ENCODE measurements at regions not wholly inside any gene's neighbourhood (a gene's known extent, or its start where the extent isn't known, plus 50 kb on each side); places are given as distances from the start of the nearest gene placed in this dataset.

DNA sequence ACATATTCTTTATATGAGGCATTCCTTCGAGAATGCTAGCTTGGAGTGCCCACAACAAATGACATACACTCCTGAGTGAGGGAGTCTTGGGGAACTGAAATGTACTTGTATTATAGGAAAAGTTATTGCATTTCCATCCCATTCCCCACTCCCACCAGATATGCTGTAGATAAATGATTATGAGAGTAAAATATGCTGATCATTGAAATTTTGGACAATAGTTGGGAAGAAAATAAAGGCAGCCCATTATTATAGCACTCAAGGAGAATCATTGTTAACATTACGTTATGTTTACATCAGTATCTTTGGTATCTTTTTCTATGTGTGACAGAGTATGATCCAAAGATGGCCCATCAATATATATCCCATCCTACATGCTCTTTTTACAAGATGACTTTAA is 194.4 kb downstream of the GATA3 start:
- TF ChIP-seq, protein P1, sequence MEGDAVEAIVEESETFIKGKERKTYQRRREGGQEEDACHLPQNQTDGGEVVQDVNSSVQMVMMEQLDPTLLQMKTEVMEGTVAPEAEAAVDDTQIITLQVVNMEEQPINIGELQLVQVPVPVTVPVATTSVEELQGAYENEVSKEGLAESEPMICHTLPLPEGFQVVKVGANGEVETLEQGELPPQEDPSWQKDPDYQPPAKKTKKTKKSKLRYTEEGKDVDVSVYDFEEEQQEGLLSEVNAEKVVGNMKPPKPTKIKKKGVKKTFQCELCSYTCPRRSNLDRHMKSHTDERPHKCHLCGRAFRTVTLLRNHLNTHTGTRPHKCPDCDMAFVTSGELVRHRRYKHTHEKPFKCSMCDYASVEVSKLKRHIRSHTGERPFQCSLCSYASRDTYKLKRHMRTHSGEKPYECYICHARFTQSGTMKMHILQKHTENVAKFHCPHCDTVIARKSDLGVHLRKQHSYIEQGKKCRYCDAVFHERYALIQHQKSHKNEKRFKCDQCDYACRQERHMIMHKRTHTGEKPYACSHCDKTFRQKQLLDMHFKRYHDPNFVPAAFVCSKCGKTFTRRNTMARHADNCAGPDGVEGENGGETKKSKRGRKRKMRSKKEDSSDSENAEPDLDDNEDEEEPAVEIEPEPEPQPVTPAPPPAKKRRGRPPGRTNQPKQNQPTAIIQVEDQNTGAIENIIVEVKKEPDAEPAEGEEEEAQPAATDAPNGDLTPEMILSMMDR (IDR thresholded peaks at IDR 0.05; ENCODE audit: low read length, missing control alignments): no peak
- DNase-seq (ENCODE audit: low read depth): no peak
- no peak overlapping the region for H3K4me3 ChIP-seq (replicated peaks; ENCODE audit: low read depth, low read length)

DNA sequence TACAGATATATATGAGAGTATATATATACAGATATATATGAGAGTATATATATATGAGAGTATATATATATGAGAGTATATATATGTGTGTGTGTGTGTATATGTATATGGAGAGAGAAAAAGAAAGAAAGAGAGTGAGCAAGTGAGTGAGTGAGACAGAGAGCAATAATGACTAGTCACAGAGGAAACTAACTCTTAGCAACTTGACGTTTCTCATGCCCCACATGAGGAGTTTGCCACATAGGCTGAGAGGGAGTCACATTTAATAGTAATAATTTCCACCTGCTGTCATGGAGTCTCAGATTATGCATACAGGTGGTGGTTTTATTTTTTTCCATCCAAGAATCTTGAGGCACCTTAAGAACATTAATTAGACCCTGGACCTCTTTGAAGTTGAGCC is 199.9 kb downstream of the GATA3 start:
- TF ChIP-seq, protein P1 (IDR thresholded peaks at IDR 0.05; ENCODE audit: low read length, missing control alignments): no peak
- no peak overlapping the region for H3K4me3 ChIP-seq (replicated peaks; ENCODE audit: low read depth, low read length)
- DNase-seq (ENCODE audit: low read depth): no peak

DNA sequence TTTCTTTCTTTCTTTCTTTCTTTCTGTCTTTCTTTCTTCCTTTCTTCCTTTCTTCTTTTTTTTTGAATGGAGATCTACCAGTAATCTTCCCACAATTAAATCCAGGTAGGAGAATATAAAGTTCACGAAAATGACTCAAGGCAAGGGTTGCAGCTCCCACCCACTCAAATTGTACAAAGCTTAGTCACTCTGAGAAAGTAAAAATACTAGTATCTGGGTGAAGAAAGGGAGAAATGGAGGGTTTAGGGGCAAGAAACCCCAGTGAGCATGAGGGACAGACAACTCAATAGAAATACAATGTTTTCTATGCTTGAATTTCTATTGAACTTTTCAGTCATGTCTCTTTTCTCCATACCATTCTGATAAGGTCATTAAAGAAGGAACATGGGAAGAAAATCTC is 200.8 kb downstream of the GATA3 start:
- TF ChIP-seq, protein P1 (IDR thresholded peaks at IDR 0.05; ENCODE audit: low read length, missing control alignments): no peak
- no peak overlapping the region for H3K4me3 ChIP-seq (replicated peaks; ENCODE audit: low read depth, low read length)
- no peak for DNase-seq (ENCODE audit: low read depth)

DNA sequence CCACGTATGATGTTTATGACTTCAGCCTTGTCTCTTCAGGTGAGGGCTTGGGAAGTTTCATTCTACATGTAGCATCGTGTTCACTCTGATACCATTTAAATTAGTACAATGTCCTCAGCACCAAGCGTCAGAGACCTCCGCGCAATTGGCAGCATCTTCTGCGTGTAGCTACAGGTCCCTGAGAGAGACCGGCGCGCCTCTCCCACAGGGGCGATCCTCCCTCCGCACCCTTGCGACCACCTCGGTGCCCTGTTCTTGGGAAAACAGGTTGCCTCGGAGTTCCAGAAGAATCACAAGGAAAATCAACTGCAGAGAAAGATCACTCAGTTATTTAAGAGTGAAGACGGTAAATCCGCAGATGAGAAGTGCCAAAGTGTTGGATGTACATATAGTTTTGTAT is 206.2 kb downstream of the GATA3 start:
- TF ChIP-seq, protein P1 (IDR thresholded peaks at IDR 0.05; ENCODE audit: low read length, missing control alignments): no peak
- no peak for DNase-seq (ENCODE audit: low read depth)
- no peak overlapping the region for H3K4me3 ChIP-seq (replicated peaks; ENCODE audit: low read depth, low read length)

DNA sequence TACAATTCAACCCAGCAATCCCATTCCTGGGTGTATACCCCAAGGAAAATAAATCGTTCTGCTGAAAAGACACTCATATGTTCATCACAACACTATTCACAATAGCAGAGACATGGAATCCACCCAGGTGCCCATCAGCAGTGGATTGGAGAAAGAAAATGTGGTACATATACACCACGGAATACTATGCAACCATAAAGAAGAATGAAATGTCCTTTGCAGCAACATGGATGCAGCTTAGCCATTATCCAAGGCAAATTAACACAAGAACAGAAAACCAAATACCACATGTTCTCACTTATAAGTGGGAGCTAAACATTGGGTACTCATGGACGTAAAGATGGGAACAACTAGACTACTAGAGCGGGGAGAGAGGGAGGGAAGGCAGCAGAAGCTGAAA is 207.8 kb downstream of the GATA3 start:
- H3K4me3 ChIP-seq (replicated peaks; ENCODE audit: low read depth, low read length): no peak overlapping the region
- TF ChIP-seq, protein P1 (IDR thresholded peaks at IDR 0.05; ENCODE audit: low read length, missing control alignments): no peak
- no peak for DNase-seq (ENCODE audit: low read depth)

DNA sequence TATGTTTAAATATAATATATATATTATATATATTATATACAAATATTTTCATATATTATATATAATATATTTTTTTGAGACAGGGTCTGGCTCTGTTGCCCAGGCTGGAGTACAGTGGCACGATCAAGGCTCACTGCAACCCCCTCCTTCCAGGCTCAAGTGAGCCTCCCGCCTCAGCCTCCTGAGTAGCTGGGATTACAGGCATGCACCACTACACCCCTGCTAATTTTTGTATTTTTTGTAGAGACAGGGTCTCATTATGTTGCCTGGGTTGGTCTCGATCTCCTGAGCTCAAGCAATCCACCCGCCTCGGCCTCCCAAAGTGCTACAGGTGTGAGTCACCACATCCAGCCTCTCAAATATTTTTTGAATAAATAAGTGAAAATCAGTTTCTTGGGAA is 215.5 kb downstream of the GATA3 start:
- no peak for DNase-seq (ENCODE audit: low read depth)
- TF ChIP-seq, protein P1 (IDR thresholded peaks at IDR 0.05; ENCODE audit: low read length, missing control alignments): no peak
- H3K4me3 ChIP-seq (replicated peaks; ENCODE audit: low read depth, low read length): no peak overlapping the region

DNA sequence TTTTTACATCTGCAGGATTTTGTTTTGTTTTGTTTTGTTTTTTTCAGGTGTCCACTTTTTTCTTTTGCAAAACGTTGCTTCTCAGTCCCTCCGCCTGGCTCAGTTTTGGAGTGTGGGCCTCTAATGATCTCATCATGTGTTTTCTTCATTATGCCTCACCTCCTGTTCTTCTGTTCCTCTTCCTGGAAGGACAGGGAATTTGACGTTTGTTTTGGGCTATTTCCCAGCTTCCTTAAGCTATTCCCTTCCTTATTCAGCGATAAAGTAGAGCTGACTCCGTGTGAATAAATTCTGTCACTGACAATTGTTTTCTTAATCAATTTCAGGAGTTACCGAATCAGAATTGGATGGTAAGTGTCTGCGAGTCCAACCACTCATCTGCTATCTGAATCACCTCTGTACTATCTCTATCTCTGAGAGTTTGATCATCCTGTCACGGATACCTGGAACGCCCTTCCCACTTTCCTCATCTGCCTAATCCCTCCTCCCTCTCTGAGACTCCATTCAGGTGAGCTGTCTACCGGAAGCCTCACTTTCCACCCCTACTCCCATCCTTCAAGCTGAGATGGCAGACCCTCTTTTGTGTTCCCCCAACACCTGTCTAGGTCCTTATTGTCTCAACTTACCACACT is 218.4 kb downstream of the GATA3 start:
- TF ChIP-seq, protein P1 (IDR thresholded peaks at IDR 0.05; ENCODE audit: low read length, missing control alignments): no peak
- DNase-seq (ENCODE audit: low read depth): no peak
- H3K4me3 ChIP-seq (replicated peaks; ENCODE audit: low read depth, low read length): no peak overlapping the region
